OCI-LY3 (cell line): ENCODE measurements at regions not wholly inside any gene's neighbourhood (a gene's known extent, or its start where the extent isn't known, plus 50 kb on each side); places are given as distances from the start of the nearest gene placed in this dataset.

Source experiments
- EZH2phosphoT487 ChIP-seq: fragments of 200-600 bp; shearing (Covaris generic); IDR thresholded peaks from 2 replicates; pipeline ENCODE4 v1.6.1; 2018; ENCODE audit warnings: antibody characterized with exemption, mixed run types, low read depth
- TF ChIP-seq, protein P1 (sequence below): fragments of 200-600, 300-600 bp; sonication (generic); IDR thresholded peaks from 2 replicates; pipeline ENCODE4 v1.5.1; 2014; ENCODE audit warnings: antibody characterized with exemption, low read length, low read depth

DNA sequence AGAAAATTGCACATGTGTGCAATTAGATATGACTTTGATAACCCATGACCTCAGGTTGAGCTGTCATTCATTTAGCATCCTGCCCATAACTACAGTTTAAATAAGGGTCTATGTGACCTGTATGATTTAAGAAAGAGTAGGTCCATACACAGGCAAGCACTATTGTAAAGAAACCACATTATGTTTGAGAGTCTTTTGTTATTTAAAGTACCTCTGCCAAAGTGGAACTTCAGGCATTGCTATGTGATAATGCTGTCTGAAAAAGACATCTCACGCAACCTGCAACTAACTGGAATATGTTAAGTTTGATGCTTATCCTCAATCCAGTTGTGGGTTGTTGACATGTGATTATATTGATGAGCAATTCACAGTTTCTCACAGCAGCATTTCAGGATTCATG is 317.0 kb downstream of the TMEM161B start:
- TF ChIP-seq, protein P1, sequence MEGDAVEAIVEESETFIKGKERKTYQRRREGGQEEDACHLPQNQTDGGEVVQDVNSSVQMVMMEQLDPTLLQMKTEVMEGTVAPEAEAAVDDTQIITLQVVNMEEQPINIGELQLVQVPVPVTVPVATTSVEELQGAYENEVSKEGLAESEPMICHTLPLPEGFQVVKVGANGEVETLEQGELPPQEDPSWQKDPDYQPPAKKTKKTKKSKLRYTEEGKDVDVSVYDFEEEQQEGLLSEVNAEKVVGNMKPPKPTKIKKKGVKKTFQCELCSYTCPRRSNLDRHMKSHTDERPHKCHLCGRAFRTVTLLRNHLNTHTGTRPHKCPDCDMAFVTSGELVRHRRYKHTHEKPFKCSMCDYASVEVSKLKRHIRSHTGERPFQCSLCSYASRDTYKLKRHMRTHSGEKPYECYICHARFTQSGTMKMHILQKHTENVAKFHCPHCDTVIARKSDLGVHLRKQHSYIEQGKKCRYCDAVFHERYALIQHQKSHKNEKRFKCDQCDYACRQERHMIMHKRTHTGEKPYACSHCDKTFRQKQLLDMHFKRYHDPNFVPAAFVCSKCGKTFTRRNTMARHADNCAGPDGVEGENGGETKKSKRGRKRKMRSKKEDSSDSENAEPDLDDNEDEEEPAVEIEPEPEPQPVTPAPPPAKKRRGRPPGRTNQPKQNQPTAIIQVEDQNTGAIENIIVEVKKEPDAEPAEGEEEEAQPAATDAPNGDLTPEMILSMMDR: no peak
- TF ChIP-seq EZH2phosphoT487: no peak
